ENCODE measurements at regions not wholly inside any gene's neighbourhood (a gene's known extent, or its start where the extent isn't known, plus 50 kb on each side); places are given as distances from the start of the nearest gene placed in this dataset.

DNA sequence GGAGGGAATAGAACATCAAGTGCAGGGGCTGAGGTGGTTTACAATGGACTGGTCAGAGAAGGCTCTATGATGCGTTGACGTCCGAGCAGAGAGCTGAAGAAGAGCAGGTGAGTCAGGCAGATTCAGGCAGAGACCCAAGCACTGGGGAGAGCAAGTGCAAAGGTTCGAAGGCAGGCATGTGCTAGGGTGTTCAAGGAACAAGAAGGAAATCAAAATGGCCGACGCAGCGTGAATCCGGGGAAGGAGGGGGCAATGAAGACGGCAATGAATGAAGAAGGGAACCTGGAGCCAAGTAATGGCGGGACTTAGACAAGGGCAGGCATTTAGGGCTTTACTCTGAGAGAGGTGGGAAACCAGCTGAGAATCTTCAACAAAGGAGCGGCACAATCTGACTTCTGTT lies 56.8 kb upstream of the DCTD start:
- Histone ChIP-seq H3K9me3 (ENCODE audit: control insufficient read depth in 4 of 4, low read length in 3 of 4) (no peaks in the 10 kb centered on the region), H3K27me3 (ENCODE audit: control insufficient read depth in 4 of 4, insufficient read depth in 4 of 4, low read length in 3 of 4) (no peaks in the 10 kb centered on the region), H3K4me1 (ENCODE audit: control insufficient read depth in 4 of 4, insufficient read depth in 4 of 4, low read length in 3 of 4) (no peaks in the 10 kb centered on the region), H3K36me3 (ENCODE audit: control insufficient read depth in 4 of 4, insufficient read depth in 3 of 4, low read depth in 1 of 4, low read length in 3 of 4) (no peaks in the 10 kb centered on the region), H3K4me3 (ENCODE audit: low read depth in 1 of 3, low read length in 3 of 3) (no peak overlapping the region), H3K9ac (ENCODE audit: low read depth in 1 of 2, low read length in 2 of 2) (no peak overlapping the region), H3K27ac (ENCODE audit: low read depth in 1 of 2, low read length in 2 of 2) (no peak overlapping the region)
- no peak for TF ChIP-seq ATF3 (IDR thresholded peaks at IDR 0.05)
- TF ChIP-seq CTCF (IDR thresholded peaks at IDR 0.05; ENCODE audit: low read depth, low read length, missing input control) = no peak
- TF ChIP-seq FOXA2 (IDR thresholded peaks at IDR 0.05) = no peak
- TF ChIP-seq MAX (IDR thresholded peaks at IDR 0.05) = no peak
- TF ChIP-seq FOXA1 (IDR thresholded peaks at IDR 0.05) = no peak
- no peak for TF ChIP-seq NR2F2 (IDR thresholded peaks at IDR 0.05)
- TF ChIP-seq HNF4A (conservative IDR thresholded peaks at IDR 0.05) = no peak
- TF ChIP-seq JUND (IDR thresholded peaks at IDR 0.05) = no peak
- TF ChIP-seq, protein P1, sequence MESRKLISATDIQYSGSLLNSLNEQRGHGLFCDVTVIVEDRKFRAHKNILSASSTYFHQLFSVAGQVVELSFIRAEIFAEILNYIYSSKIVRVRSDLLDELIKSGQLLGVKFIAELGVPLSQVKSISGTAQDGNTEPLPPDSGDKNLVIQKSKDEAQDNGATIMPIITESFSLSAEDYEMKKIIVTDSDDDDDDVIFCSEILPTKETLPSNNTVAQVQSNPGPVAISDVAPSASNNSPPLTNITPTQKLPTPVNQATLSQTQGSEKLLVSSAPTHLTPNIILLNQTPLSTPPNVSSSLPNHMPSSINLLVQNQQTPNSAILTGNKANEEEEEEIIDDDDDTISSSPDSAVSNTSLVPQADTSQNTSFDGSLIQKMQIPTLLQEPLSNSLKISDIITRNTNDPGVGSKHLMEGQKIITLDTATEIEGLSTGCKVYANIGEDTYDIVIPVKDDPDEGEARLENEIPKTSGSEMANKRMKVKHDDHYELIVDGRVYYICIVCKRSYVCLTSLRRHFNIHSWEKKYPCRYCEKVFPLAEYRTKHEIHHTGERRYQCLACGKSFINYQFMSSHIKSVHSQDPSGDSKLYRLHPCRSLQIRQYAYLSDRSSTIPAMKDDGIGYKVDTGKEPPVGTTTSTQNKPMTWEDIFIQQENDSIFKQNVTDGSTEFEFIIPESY (IDR thresholded peaks at IDR 0.05) = no peak
- TF ChIP-seq REST (IDR thresholded peaks at IDR 0.05) = no peak
- no peak for TF ChIP-seq RAD21 (IDR thresholded peaks at IDR 0.05)
- no peak for TF ChIP-seq TAF1 (conservative IDR thresholded peaks at IDR 0.05)
- 93% methylated on average over 11 of the region's 11 CpGs for WGBS
- DNase-seq (ENCODE audit: low spot score) = no peak

DNA sequence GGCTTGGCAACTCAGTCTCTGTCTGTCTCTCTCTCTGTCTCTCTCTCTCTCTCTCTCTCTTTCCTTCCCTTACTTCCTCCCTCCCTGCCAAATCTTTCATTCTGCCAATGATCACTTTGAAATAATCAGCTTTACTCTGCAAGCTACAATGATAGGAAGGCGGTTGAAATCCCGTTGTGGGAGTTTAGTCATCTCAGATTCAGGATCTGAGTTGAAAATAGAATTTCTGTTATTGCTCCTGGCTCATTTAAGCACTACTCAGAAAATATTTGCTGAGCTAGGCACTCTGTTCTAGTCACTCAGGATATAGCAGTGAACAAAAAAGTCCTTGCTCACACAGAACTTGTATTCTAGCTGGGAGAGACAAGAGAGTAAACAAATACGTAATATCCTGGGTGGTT lies 56.3 kb upstream of the DCTD start:
- 67% methylated on average over 3 of the region's 3 CpGs for WGBS
- no peaks in the 10 kb centered on the region for H3K9me3 ChIP-seq (ENCODE audit: control insufficient read depth in 4 of 4, low read length in 3 of 4)
- H3K4me1 ChIP-seq (ENCODE audit: control insufficient read depth in 4 of 4, insufficient read depth in 4 of 4, low read length in 3 of 4) = no peaks in the 10 kb centered on the region
- no peak for DNase-seq (ENCODE audit: low spot score)
- no peak overlapping the region for H3K4me3 ChIP-seq (ENCODE audit: low read depth in 1 of 3, low read length in 3 of 3)
- no peaks in the 10 kb centered on the region for H3K27me3 ChIP-seq (ENCODE audit: control insufficient read depth in 4 of 4, insufficient read depth in 4 of 4, low read length in 3 of 4)
- no peaks in the 10 kb centered on the region for H3K36me3 ChIP-seq (ENCODE audit: control insufficient read depth in 4 of 4, insufficient read depth in 3 of 4, low read depth in 1 of 4, low read length in 3 of 4)
- H3K27ac ChIP-seq (ENCODE audit: low read depth in 1 of 2, low read length in 2 of 2) = no peak overlapping the region
- no peak overlapping the region for H3K9ac ChIP-seq (ENCODE audit: low read depth in 1 of 2, low read length in 2 of 2)
- no peak for TF ChIP-seq RXRA (IDR thresholded peaks at IDR 0.05)
- no peak for TF ChIP-seq NR2F2 (IDR thresholded peaks at IDR 0.05)
- TF ChIP-seq YY1 (IDR thresholded peaks at IDR 0.05) = no peak
- no peak for TF ChIP-seq FOXA1 (IDR thresholded peaks at IDR 0.05)
- TF ChIP-seq HNF4G (IDR thresholded peaks at IDR 0.05) = no peak
- no peak for TF ChIP-seq JUND (IDR thresholded peaks at IDR 0.05)
- no peak for TF ChIP-seq CTCF (IDR thresholded peaks at IDR 0.05; ENCODE audit: low read depth, low read length, missing input control)
- TF ChIP-seq SP1 (IDR thresholded peaks at IDR 0.05) = no peak
- no peak for TF ChIP-seq FOXA2 (IDR thresholded peaks at IDR 0.05)
- no peak for TF ChIP-seq TAF1 (conservative IDR thresholded peaks at IDR 0.05)
- TF ChIP-seq HNF4A (conservative IDR thresholded peaks at IDR 0.05) = no peak
- TF ChIP-seq, protein P1 (IDR thresholded peaks at IDR 0.05) = no peak
- TF ChIP-seq REST (IDR thresholded peaks at IDR 0.05) = no peak
